Gastroesophageal sphincter (tissue), 4 donors: ENCODE measurements at regions not wholly inside any gene's neighbourhood (a gene's known extent, or its start where the extent isn't known, plus 50 kb on each side); places are given as distances from the start of the nearest gene placed in this dataset.

Experiments used
- ATAC-seq: fragments of 150-250 bp; one replicate; pipeline ENCODE4 v1.9.1; 2016; ENCODE audit warnings: mild to moderate bottlenecking, moderate library complexity
- H3K27ac ChIP-seq, 4 donors: fragments of 200-600 bp; sonication (generic) in 3 of 4; 1 replicate in 3 of 4; 2 replicates in 1 of 4; pipeline ENCODE4 v1.5.1; 2016 to 2019
- H3K27me3 ChIP-seq: fragments of 200-600 bp; sonication (generic); one replicate; pipeline ENCODE4 v1.5.1; 2019
- H3K36me3 ChIP-seq, 2 donors: fragments of 200-600 bp; sonication (generic); one replicate each; pipeline ENCODE4 v1.5.1; 2019; ENCODE audit warnings: control low read depth in 1 of 2
- H3K4me1 ChIP-seq, 3 donors: fragments of 200-600 bp; sonication (generic); 1 replicate in 2 of 3; 2 replicates in 1 of 3; pipeline ENCODE4 v1.5.1; 2016 to 2019; ENCODE audit warnings: control low read depth in 2 of 3
- H3K4me3 ChIP-seq, 2 donors: fragments of 200-600 bp; sonication (generic); one replicate each; pipeline ENCODE4 v1.5.1; 2019; ENCODE audit warnings: mild to moderate bottlenecking in 1 of 2, moderate library complexity in 1 of 2
- H3K9me3 ChIP-seq, 3 donors: fragments of 200-600 bp; sonication (generic); one replicate each; pipeline ENCODE4 v1.5.1; 2017 to 2019; ENCODE audit warnings: control low read depth in 2 of 3
- EP300 ChIP-seq: sonication (generic); formaldehyde crosslinking; IDR thresholded peaks from one replicate; pipeline ENCODE4 v1.6.1; 2017; ENCODE audit warnings: antibody characterized with exemption, mild to moderate bottlenecking
- POLR2A ChIP-seq, 2 donors: fragments of 450-650 bp; IDR thresholded peaks; one replicate each; pipeline ENCODE4 v1.6.1; 2017; ENCODE audit warnings: antibody characterized with exemption in 2 of 2, mild to moderate bottlenecking in 2 of 2, moderate library complexity in 1 of 2
- POLR2AphosphoS5 ChIP-seq: sonication (generic); formaldehyde crosslinking; IDR thresholded peaks from one replicate; pipeline ENCODE4 v1.6.1; 2017; ENCODE audit warnings: antibody characterized with exemption
- WGBS, 2 donors: methylation state at CpG; one replicate each; pipeline ENCODE4 v1.1.5; 2018; ENCODE audit warnings: low coverage in 1 of 2; 5-methylcytosine and 5-hydroxymethylcytosine counted together
- small RNA-seq, 4 donors: library from RNA; depleted of rRNA; stranded (forward); fragments of <200 nt; gene quantifications; one replicate each; pipeline ENCODE3, GENCODE V24; 2016
- TF ChIP-seq, protein P1 (sequence below), 4 experiments: fragments of 200-600 bp in 2 of 4; fragments of 450-650 bp in 2 of 4; sonication (generic) in 1 of 4; IDR thresholded peaks; one replicate each; pipeline ENCODE4 v1.5.1; 2017 to 2019; ENCODE audit warnings: antibody characterized with exemption in 4 of 4, mild to moderate bottlenecking in 2 of 4, moderate library complexity in 2 of 4

DNA sequence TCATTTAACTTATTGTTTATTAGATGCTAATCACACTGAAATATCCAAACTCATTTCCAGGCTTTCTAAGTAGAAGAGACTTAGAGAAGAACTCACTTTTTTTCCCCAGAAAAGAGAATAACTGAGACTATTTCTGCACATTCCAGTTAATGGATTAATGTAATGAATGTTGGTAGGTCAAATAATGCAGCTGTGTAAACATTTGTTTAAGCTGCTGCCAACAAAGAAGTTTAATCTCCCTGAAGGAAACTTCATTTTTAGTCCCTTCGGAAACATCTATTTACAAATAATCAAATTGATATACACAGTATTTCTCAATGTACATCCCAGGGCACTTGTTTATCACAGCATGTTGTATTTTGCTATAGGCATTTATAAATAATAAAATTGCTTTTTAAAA lies 126.9 kb downstream of the KCNS3 start:
- WGBS, 2 donors, result 45 to 62% methylated on average over 1 of the region's 1 CpG
- ATAC-seq, result no peak
- no peaks in the 10 kb centered on the region for H3K36me3 ChIP-seq
- H3K27ac ChIP-seq, result no peak overlapping the region
- H3K27me3 ChIP-seq, result no peaks in the 10 kb centered on the region
- TF ChIP-seq EP300 (no peak), POLR2AphosphoS5 (no peak)
- no peaks in the 10 kb centered on the region for H3K9me3 ChIP-seq
- H3K4me1 ChIP-seq, result no peaks in the 10 kb centered on the region
- no peak overlapping the region for H3K4me3 ChIP-seq

DNA sequence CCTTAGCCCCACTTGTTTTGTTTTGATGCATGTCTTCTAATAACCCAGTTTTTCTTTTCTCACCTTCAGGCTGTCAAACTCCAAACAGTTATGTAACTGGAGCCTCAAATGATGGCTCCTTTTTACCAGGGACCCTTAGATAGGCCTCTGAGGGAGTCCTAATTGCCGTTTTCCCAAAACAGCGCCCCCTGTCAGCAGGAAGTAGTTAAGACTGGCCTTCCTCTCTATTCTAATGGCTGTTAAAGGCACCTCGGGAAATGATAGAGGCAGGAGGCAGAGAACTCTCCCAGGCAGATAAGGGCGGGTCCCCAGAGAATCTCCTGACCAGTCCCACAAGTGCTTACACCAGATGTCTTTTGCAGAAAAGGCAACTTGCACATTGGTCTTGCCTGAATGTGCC lies 123.2 kb downstream of the KCNS3 start:
- no peaks in the 10 kb centered on the region for H3K27me3 ChIP-seq
- H3K4me1 ChIP-seq, result no peaks in the 10 kb centered on the region
- no peaks in the 10 kb centered on the region for H3K9me3 ChIP-seq
- WGBS, 2 donors, result 67% methylated on average over 1 of the region's 4 CpGs; no CpG with 5 or more reads in 1 of the 2 donors
- TF ChIP-seq EP300 (no peak), POLR2AphosphoS5 (no peak), POLR2A (IDR thresholded peaks at IDR 0.05) (no peak)
- TF ChIP-seq, protein P1, sequence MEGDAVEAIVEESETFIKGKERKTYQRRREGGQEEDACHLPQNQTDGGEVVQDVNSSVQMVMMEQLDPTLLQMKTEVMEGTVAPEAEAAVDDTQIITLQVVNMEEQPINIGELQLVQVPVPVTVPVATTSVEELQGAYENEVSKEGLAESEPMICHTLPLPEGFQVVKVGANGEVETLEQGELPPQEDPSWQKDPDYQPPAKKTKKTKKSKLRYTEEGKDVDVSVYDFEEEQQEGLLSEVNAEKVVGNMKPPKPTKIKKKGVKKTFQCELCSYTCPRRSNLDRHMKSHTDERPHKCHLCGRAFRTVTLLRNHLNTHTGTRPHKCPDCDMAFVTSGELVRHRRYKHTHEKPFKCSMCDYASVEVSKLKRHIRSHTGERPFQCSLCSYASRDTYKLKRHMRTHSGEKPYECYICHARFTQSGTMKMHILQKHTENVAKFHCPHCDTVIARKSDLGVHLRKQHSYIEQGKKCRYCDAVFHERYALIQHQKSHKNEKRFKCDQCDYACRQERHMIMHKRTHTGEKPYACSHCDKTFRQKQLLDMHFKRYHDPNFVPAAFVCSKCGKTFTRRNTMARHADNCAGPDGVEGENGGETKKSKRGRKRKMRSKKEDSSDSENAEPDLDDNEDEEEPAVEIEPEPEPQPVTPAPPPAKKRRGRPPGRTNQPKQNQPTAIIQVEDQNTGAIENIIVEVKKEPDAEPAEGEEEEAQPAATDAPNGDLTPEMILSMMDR (IDR thresholded peaks at IDR 0.05), result no peak
- no peak overlapping the region for H3K27ac ChIP-seq
- no peaks in the 10 kb centered on the region for H3K36me3 ChIP-seq
- no peak for ATAC-seq
- H3K4me3 ChIP-seq, result no peak overlapping the region

DNA sequence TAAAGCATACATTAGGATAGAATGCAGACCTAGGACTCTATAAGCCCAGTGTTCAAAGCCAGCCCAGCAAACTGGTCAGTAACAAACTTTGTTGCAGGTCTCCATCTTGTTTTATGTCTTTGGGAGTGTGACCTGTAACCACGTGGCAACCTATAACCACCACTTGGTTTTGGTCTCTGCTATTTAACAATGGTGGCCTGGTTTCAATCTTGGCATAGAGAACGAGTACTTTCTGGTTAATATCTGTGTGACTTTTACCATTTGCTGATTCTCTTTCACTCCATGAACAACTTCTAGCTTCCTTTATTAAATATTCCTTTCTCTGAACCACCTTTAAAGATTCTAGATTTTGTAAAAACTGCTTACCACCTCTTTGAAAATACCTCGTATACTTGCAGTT lies 118.5 kb downstream of the KCNS3 start:
- Histone ChIP-seq H3K36me3 (no peaks in the 10 kb centered on the region), H3K27ac (no peak overlapping the region), H3K27me3 (no peaks in the 10 kb centered on the region), H3K9me3 (no peaks in the 10 kb centered on the region), H3K4me1 (no peaks in the 10 kb centered on the region), H3K4me3 (no peak overlapping the region)
- ATAC-seq, result no peak
- 80 to 90% methylated on average over 3 of the region's 3 CpGs for WGBS, 2 donors
- TF ChIP-seq EP300 (no peak), POLR2AphosphoS5 (no peak), POLR2A (IDR thresholded peaks at IDR 0.05) (no peak)
- TF ChIP-seq, protein P1 (IDR thresholded peaks at IDR 0.05), result no peak

DNA sequence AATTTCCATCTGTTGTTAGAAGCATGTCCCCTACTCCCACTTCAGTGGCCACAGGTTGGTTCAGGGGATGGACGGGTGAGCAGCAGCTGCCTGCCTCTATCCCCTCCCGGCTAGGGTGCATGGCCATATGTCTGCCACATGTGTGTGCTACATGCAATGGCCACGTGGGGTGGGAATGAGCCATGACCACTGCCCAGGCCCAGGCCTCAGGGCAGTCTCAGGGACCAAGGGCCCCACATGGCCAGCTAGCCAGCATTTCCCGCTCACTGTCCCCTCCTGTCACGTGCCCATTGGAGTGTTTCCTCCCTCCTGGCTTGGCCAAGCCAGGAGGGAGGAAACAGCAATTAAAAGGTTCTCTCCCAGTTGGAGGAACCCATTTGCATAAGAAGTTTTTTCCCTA lies 117.1 kb downstream of the KCNS3 start:
- ATAC-seq, result no peak

More for the DNA sequence above, 117.1 kb downstream of the KCNS3 start:
- no peaks in the 10 kb centered on the region for H3K9me3 ChIP-seq
- WGBS, 2 donors, result 100% methylated on average over 1 of the region's 5 CpGs
- no peaks in the 10 kb centered on the region for H3K36me3 ChIP-seq
- H3K4me3 ChIP-seq, result no peak overlapping the region
- no peaks in the 10 kb centered on the region for H3K4me1 ChIP-seq
- no peak overlapping the region for H3K27ac ChIP-seq
- H3K27me3 ChIP-seq, result no peaks in the 10 kb centered on the region
- TF ChIP-seq POLR2A (IDR thresholded peaks at IDR 0.05), result no peak
- TF ChIP-seq, protein P1 (IDR thresholded peaks at IDR 0.05), result no peak

Small RNA genes in the stretch of these regions (small RNA-seq; reads per million reads assigned to genes)
- 0 reads per million in 4 donors for gene RF00561
